ENCODE measurements at regions not wholly inside any gene's neighbourhood (a gene's known extent, or its start where the extent isn't known, plus 50 kb on each side); places are given as distances from the start of the nearest gene placed in this dataset.

DNA sequence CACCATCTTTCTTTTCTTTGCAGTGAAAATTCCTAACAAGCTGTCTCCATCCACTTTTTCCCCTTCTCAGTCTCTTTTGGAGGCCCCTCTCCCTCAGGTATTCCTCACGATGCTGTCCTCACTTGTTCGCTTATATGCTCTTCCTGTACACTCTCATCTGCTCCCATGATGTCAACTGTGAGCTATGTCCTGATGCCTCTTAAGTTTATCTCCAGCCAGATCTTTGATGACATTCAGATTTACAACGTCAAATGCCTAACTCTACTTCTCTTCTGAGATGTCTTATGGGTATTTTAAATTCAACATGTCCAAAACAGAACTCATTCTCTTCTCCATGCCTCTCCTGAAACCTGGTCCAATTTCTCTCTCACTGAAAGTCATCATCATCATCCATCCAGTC lies 55.1 kb upstream of the SERTAD2 start:
- no peaks in the 10 kb centered on the region for H3K36me3 ChIP-seq (ENCODE audit: control insufficient read depth in 4 of 4, insufficient read depth in 3 of 4, low read depth in 1 of 4, low read length in 3 of 4)
- TF ChIP-seq FOXA2 (IDR thresholded peaks at IDR 0.05) (no peak), EGR1 (IDR thresholded peaks at IDR 0.05; ENCODE audit: low read depth in 2 of 2) (no peak), FOXA1 (IDR thresholded peaks at IDR 0.05) (no peak), JUND (IDR thresholded peaks at IDR 0.05) (no peak), SP1 (IDR thresholded peaks at IDR 0.05) (no peak), YY1 (IDR thresholded peaks at IDR 0.05) (no peak), HNF4G (IDR thresholded peaks at IDR 0.05) (no peak), TAF1 (conservative IDR thresholded peaks at IDR 0.05) (no peak), RXRA (IDR thresholded peaks at IDR 0.05) (no peak), GABPA (IDR thresholded peaks at IDR 0.05 in 1 of 2, conservative IDR thresholded peaks at IDR 0.05 in 1 of 2) (no peak)
- TF ChIP-seq, protein P1, sequence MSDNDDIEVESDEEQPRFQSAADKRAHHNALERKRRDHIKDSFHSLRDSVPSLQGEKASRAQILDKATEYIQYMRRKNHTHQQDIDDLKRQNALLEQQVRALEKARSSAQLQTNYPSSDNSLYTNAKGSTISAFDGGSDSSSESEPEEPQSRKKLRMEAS (IDR thresholded peaks at IDR 0.05): no peak
- TF ChIP-seq, protein P2, sequence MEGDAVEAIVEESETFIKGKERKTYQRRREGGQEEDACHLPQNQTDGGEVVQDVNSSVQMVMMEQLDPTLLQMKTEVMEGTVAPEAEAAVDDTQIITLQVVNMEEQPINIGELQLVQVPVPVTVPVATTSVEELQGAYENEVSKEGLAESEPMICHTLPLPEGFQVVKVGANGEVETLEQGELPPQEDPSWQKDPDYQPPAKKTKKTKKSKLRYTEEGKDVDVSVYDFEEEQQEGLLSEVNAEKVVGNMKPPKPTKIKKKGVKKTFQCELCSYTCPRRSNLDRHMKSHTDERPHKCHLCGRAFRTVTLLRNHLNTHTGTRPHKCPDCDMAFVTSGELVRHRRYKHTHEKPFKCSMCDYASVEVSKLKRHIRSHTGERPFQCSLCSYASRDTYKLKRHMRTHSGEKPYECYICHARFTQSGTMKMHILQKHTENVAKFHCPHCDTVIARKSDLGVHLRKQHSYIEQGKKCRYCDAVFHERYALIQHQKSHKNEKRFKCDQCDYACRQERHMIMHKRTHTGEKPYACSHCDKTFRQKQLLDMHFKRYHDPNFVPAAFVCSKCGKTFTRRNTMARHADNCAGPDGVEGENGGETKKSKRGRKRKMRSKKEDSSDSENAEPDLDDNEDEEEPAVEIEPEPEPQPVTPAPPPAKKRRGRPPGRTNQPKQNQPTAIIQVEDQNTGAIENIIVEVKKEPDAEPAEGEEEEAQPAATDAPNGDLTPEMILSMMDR (IDR thresholded peaks at IDR 0.05; ENCODE audit: low read depth, low read length, missing input control): no peak

DNA sequence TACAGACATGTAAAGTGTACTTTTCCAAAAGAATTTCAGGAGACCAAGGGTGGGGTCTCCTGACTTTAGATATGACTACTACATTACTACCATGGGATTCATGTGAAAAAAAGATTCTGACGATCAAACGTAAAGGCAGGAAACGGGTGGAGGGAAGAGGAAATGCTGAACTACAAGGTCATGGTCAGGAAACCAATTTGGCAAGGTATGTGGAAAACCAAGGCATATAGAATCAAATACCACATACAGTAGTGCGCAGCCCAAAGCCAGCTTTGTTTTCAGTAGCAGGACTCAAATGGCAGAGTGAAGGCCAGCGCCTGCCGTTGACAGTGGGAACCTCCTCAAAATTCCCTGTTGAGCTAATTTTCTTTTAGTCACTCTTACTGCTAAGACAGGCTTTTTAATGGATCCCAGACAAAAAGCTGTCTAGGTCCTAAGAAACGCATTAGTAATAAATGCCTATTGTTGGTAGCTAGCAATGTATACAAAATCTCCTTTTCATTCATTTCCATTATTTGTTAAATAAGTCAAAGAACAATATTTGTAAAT lies 57.6 kb upstream of the SERTAD2 start:
- Histone ChIP-seq H3K9me3 (ENCODE audit: control insufficient read depth in 4 of 4, low read length in 3 of 4) (no peaks in the 10 kb centered on the region), H3K27me3 (ENCODE audit: control insufficient read depth in 4 of 4, insufficient read depth in 4 of 4, low read length in 3 of 4) (no peaks in the 10 kb centered on the region), H3K4me1 (ENCODE audit: control insufficient read depth in 4 of 4, insufficient read depth in 4 of 4, low read length in 3 of 4) (no peaks in the 10 kb centered on the region), H3K4me3 (ENCODE audit: low read depth in 1 of 3, low read length in 3 of 3) (no peak overlapping the region), H3K36me3 (ENCODE audit: control insufficient read depth in 4 of 4, insufficient read depth in 3 of 4, low read depth in 1 of 4, low read length in 3 of 4) (no peaks in the 10 kb centered on the region), H3K27ac (ENCODE audit: low read depth in 1 of 2, low read length in 2 of 2) (no peak overlapping the region), H3K9ac (ENCODE audit: low read depth in 1 of 2, low read length in 2 of 2) (no peak overlapping the region)
- no peak for DNase-seq (ENCODE audit: low spot score)
- WGBS: 77% methylated on average over 7 of the region's 7 CpGs
- TF ChIP-seq NR2F2 (IDR thresholded peaks at IDR 0.05) (peak; percentile 20), HNF4A (conservative IDR thresholded peaks at IDR 0.05) (no peak), TAF1 (conservative IDR thresholded peaks at IDR 0.05) (no peak)

More for the DNA sequence above, 55.1 kb upstream of the SERTAD2 start:
- Histone ChIP-seq H3K9me3 (ENCODE audit: control insufficient read depth in 4 of 4, low read length in 3 of 4) (no peaks in the 10 kb centered on the region), H3K4me1 (ENCODE audit: control insufficient read depth in 4 of 4, insufficient read depth in 4 of 4, low read length in 3 of 4) (no peaks in the 10 kb centered on the region), H3K9ac (ENCODE audit: low read depth in 1 of 2, low read length in 2 of 2) (no peak overlapping the region), H3K4me3 (ENCODE audit: low read depth in 1 of 3, low read length in 3 of 3) (no peak overlapping the region), H3K27me3 (ENCODE audit: control insufficient read depth in 4 of 4, insufficient read depth in 4 of 4, low read length in 3 of 4) (no peaks in the 10 kb centered on the region), H3K27ac (ENCODE audit: low read depth in 1 of 2, low read length in 2 of 2) (no peak overlapping the region)
- no peak for DNase-seq (ENCODE audit: low spot score)
- WGBS: 95% methylated on average over 3 of the region's 3 CpGs

DNA sequence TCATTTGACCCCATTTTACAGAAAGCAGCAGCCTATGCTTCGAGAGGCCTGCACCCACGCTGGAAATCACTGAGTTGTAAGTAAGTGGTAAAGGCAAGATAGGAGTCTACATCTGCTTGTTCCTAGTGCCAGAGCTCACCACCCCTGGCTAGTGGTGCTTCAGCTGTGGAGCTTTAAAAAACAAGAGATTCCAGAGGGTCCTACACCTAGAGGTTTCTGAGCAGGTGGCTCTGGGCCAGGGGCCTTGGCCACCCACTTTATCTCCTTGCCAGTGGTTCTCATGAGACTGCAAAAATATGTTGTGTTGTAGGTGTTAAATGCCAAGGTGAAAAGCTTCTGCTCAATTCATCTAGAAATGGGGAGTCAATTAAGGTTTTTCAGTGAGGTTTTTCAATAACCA lies 60.0 kb upstream of the SERTAD2 start:
- WGBS: 95% methylated on average over 2 of the region's 2 CpGs
- no peaks in the 10 kb centered on the region for H3K27me3 ChIP-seq (ENCODE audit: control insufficient read depth in 4 of 4, insufficient read depth in 4 of 4, low read length in 3 of 4)
- no peak overlapping the region for H3K9ac ChIP-seq (ENCODE audit: low read depth in 1 of 2, low read length in 2 of 2)
- no peak for DNase-seq (ENCODE audit: low spot score)
- H3K4me3 ChIP-seq (ENCODE audit: low read depth in 1 of 3, low read length in 3 of 3): no peak overlapping the region
- H3K9me3 ChIP-seq (ENCODE audit: control insufficient read depth in 4 of 4, low read length in 3 of 4): no peaks in the 10 kb centered on the region
- no peak overlapping the region for H3K27ac ChIP-seq (ENCODE audit: low read depth in 1 of 2, low read length in 2 of 2)
- H3K36me3 ChIP-seq (ENCODE audit: control insufficient read depth in 4 of 4, insufficient read depth in 3 of 4, low read depth in 1 of 4, low read length in 3 of 4): no peaks in the 10 kb centered on the region
- peaks cover 0 to 10% (median 7%) of the 10 kb centered on the region in 4 donors for H3K4me1 ChIP-seq (ENCODE audit: control insufficient read depth in 4 of 4, insufficient read depth in 4 of 4, low read length in 3 of 4)
- TF ChIP-seq RXRA (IDR thresholded peaks at IDR 0.05) (no peak), JUND (IDR thresholded peaks at IDR 0.05) (no peak), EGR1 (IDR thresholded peaks at IDR 0.05; ENCODE audit: low read depth in 2 of 2) (no peak), NR2F2 (IDR thresholded peaks at IDR 0.05) (no peak), GABPA (IDR thresholded peaks at IDR 0.05 in 1 of 2, conservative IDR thresholded peaks at IDR 0.05 in 1 of 2) (no peak), HNF4A (conservative IDR thresholded peaks at IDR 0.05) (no peak), FOXA2 (IDR thresholded peaks at IDR 0.05) (no peak), SP1 (IDR thresholded peaks at IDR 0.05) (no peak), TAF1 (conservative IDR thresholded peaks at IDR 0.05) (no peak), YY1 (IDR thresholded peaks at IDR 0.05) (no peak), RAD21 (IDR thresholded peaks at IDR 0.05) (no peak), HNF4G (IDR thresholded peaks at IDR 0.05) (no peak), FOXA1 (IDR thresholded peaks at IDR 0.05) (no peak)
- TF ChIP-seq, protein P3, sequence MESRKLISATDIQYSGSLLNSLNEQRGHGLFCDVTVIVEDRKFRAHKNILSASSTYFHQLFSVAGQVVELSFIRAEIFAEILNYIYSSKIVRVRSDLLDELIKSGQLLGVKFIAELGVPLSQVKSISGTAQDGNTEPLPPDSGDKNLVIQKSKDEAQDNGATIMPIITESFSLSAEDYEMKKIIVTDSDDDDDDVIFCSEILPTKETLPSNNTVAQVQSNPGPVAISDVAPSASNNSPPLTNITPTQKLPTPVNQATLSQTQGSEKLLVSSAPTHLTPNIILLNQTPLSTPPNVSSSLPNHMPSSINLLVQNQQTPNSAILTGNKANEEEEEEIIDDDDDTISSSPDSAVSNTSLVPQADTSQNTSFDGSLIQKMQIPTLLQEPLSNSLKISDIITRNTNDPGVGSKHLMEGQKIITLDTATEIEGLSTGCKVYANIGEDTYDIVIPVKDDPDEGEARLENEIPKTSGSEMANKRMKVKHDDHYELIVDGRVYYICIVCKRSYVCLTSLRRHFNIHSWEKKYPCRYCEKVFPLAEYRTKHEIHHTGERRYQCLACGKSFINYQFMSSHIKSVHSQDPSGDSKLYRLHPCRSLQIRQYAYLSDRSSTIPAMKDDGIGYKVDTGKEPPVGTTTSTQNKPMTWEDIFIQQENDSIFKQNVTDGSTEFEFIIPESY (IDR thresholded peaks at IDR 0.05): no peak
- TF ChIP-seq, protein P1 (IDR thresholded peaks at IDR 0.05): no peak
- TF ChIP-seq, protein P4, sequence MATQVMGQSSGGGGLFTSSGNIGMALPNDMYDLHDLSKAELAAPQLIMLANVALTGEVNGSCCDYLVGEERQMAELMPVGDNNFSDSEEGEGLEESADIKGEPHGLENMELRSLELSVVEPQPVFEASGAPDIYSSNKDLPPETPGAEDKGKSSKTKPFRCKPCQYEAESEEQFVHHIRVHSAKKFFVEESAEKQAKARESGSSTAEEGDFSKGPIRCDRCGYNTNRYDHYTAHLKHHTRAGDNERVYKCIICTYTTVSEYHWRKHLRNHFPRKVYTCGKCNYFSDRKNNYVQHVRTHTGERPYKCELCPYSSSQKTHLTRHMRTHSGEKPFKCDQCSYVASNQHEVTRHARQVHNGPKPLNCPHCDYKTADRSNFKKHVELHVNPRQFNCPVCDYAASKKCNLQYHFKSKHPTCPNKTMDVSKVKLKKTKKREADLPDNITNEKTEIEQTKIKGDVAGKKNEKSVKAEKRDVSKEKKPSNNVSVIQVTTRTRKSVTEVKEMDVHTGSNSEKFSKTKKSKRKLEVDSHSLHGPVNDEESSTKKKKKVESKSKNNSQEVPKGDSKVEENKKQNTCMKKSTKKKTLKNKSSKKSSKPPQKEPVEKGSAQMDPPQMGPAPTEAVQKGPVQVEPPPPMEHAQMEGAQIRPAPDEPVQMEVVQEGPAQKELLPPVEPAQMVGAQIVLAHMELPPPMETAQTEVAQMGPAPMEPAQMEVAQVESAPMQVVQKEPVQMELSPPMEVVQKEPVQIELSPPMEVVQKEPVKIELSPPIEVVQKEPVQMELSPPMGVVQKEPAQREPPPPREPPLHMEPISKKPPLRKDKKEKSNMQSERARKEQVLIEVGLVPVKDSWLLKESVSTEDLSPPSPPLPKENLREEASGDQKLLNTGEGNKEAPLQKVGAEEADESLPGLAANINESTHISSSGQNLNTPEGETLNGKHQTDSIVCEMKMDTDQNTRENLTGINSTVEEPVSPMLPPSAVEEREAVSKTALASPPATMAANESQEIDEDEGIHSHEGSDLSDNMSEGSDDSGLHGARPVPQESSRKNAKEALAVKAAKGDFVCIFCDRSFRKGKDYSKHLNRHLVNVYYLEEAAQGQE (IDR thresholded peaks at IDR 0.05): no peak

Measured in liver (tissue), 8 donors.